Thoracic aorta (tissue), 2 donors: ENCODE measurements at regions not wholly inside any gene's neighbourhood (a gene's known extent, or its start where the extent isn't known, plus 50 kb on each side); places are given as distances from the start of the nearest gene placed in this dataset.
"Not testable (repeated sequence)": the region's sequence is repeated elsewhere in the genome, so short reads cannot be mapped to it uniquely, and the experiment has no call there.

Experiments
- ATAC-seq: fragments of 150-250 bp; one replicate; pipeline ENCODE4 v1.8.0; 2017; ENCODE audit warnings: low read depth; ENCODE audit not compliant: insufficient number of reproducible peaks, low FRiP score
- DNase-seq: peaks from one replicate; pipeline ENCODE4 v3.0.0-alpha.2; 2020; ENCODE audit warnings: low spot score
- H3K27ac ChIP-seq, 2 donors: fragments of 200-600 bp; sonication (generic); 1 replicate in 1 of 2; 2 replicates in 1 of 2; pipeline ENCODE4 v1.5.1; 2016; ENCODE audit warnings: mild to moderate bottlenecking in 2 of 2, moderate library complexity in 2 of 2
- H3K27me3 ChIP-seq: fragments of 200-600 bp; sonication (generic); replicated peaks from 2 replicates; pipeline ENCODE4 v1.6.0; 2016; ENCODE audit warnings: mild to moderate bottlenecking; ENCODE audit not compliant: insufficient read depth
- H3K36me3 ChIP-seq: fragments of 200-600 bp; sonication (generic); one replicate; pipeline ENCODE4 v1.5.1; 2016
- H3K4me1 ChIP-seq, 2 donors: fragments of 200-600 bp; sonication (generic); 1 replicate in 1 of 2; 2 replicates in 1 of 2; pipeline versions ENCODE4 v1.5.1 to v1.6.0; 2016; ENCODE audit warnings: low read depth in 2 of 2, mild to moderate bottlenecking in 1 of 2; ENCODE audit not compliant: control insufficient read depth in 1 of 2
- H3K4me3 ChIP-seq: fragments of 200-600 bp; sonication (generic); 2 replicates; pipeline ENCODE4 v1.5.1; 2016; ENCODE audit warnings: mild to moderate bottlenecking
- H3K9me3 ChIP-seq: fragments of 200-600 bp; sonication (generic); 2 replicates; pipeline ENCODE4 v1.5.1; 2016
- CTCF ChIP-seq: fragments of 200-600 bp; sonication (generic); IDR thresholded peaks from one replicate; pipeline ENCODE4 v1.5.1; 2019; ENCODE audit warnings: antibody characterized with exemption

GRCh38 chr1:68831281-68831680 is 334.4 kb upstream of the DEPDC1 start:
- Histone ChIP-seq H3K4me3 (no peak overlapping the region), H3K27ac (no peak overlapping the region), H3K4me1 (no peaks in the 10 kb centered on the region), H3K36me3 (no peaks in the 10 kb centered on the region), H3K9me3 (peaks cover 8% of the 10 kb centered on the region), H3K27me3 (no peaks in the 10 kb centered on the region)
- no peak for TF ChIP-seq CTCF
- no peak for ATAC-seq
- no peak for DNase-seq

GRCh38 chr1:68848017-68848416 is 351.1 kb upstream of the DEPDC1 start:
- Histone ChIP-seq H3K4me1 (no peaks in the 10 kb centered on the region), H3K27me3 (no peaks in the 10 kb centered on the region), H3K27ac (no peak overlapping the region), H3K9me3 (no peaks in the 10 kb centered on the region), H3K4me3 (no peak overlapping the region), H3K36me3 (no peaks in the 10 kb centered on the region)
- no peak for TF ChIP-seq CTCF
- DNase-seq (no peak), ATAC-seq (no peak)

GRCh38 chr1:68868606-68869005 is 371.7 kb upstream of the DEPDC1 start:
- no peak overlapping the region for H3K27ac ChIP-seq
- H3K9me3 ChIP-seq: no peaks in the 10 kb centered on the region
- no peaks in the 10 kb centered on the region for H3K27me3 ChIP-seq
- H3K36me3 ChIP-seq: no peaks in the 10 kb centered on the region
- DNase-seq (no peak), ATAC-seq (no peak)
- no peaks in the 10 kb centered on the region for H3K4me1 ChIP-seq
- H3K4me3 ChIP-seq: no peak overlapping the region
- TF ChIP-seq CTCF: no peak

GRCh38 chr1:68873144-68873543 is 376.3 kb upstream of the DEPDC1 start:
- Histone ChIP-seq H3K4me3 (no peak overlapping the region), H3K9me3 (no peaks in the 10 kb centered on the region), H3K27ac (no peak overlapping the region), H3K27me3 (no peaks in the 10 kb centered on the region), H3K4me1 (no peaks in the 10 kb centered on the region), H3K36me3 (no peaks in the 10 kb centered on the region)
- no peak for DNase-seq
- TF ChIP-seq CTCF: no peak
- ATAC-seq: no peak

- ATAC-seq, H3K27ac ChIP-seq, H3K27me3 ChIP-seq, DNase-seq, H3K36me3 ChIP-seq, H3K4me3 ChIP-seq, H3K4me1 ChIP-seq, H3K9me3 ChIP-seq: not testable (repeated sequence)
Measured at GRCh38 chr1:68881330-68882194, 384.7 kb upstream of the DEPDC1 start.

GRCh38 chr1:68889471-68889870 is 392.6 kb upstream of the DEPDC1 start:
- H3K27me3 ChIP-seq: no peaks in the 10 kb centered on the region
- no peak for TF ChIP-seq CTCF
- no peaks in the 10 kb centered on the region for H3K36me3 ChIP-seq
- DNase-seq (no peak), ATAC-seq (no peak)
- H3K4me1 ChIP-seq: no peaks in the 10 kb centered on the region
- no peak overlapping the region for H3K4me3 ChIP-seq
- no peaks in the 10 kb centered on the region for H3K9me3 ChIP-seq
- no peak overlapping the region for H3K27ac ChIP-seq
